ENCODE measurements at regions not wholly inside any gene's neighbourhood (a gene's known extent, or its start where the extent isn't known, plus 50 kb on each side); places are given as distances from the start of the nearest gene placed in this dataset.

DNA sequence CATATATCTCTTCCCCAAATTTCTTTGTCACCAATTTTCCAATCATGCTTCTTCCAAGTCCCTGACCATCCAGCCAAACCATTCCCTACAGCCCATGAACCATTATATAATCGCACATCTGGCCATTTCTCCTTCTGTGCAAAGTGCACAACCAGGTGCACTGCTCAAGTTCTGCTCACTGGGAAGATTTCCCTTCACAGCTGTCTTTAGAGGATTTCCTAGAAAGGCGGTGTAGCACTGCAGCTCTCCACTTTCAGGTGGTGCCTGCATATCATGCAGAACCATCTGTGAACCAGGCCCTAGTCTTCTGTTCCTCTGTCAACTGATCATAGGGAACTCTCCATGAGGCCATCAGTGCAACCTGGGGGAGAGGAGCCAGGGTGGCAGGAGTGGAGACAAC is 95.0 kb upstream of the CABCOCO1 start:
- no peak for DNase-seq (ENCODE audit: low read depth)
- TF ChIP-seq CTCF (IDR thresholded peaks at IDR 0.05; ENCODE audit: insufficient read depth, low read depth, low read length): no peak
- no peak overlapping the region for H3K4me3 ChIP-seq (ENCODE audit: low read depth, low read length)

DNA sequence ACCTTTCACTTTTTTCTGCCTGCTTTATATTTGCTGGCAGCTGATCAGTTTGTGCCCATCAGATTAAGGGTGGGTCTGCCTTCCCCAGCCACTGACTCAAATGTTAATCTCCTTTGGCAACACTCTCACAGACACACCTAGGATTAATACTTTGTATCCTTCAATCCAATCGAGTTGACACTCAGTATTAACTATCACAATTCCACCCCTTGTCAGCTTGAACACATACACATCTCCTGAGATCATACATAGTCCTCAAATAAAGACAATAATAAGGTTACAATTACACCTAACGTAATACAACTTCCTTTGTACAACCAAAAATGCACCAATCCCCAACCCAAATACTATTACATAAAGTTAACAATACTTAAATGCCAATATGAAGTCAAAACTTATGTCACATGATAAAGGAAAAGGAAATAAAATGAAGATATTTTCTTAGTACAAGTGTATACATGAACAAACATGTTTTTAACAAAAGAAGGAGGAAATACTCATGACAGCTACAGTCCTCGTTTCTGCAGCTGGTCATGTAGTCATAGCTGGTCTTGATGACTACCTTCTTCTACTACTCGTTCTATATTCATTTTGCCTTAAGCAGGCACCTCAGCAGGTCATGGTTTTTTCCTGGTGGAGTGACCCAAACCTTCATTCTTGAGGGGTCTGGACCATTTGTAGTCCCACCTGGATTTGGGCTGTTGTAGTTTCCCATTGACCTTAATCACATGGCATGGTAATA is 96.7 kb upstream of the CABCOCO1 start:
- no peak overlapping the region for H3K4me3 ChIP-seq (ENCODE audit: low read depth, low read length)
- no peak for DNase-seq (ENCODE audit: low read depth)
- TF ChIP-seq CTCF (IDR thresholded peaks at IDR 0.05; ENCODE audit: insufficient read depth, low read depth, low read length): no peak

DNA sequence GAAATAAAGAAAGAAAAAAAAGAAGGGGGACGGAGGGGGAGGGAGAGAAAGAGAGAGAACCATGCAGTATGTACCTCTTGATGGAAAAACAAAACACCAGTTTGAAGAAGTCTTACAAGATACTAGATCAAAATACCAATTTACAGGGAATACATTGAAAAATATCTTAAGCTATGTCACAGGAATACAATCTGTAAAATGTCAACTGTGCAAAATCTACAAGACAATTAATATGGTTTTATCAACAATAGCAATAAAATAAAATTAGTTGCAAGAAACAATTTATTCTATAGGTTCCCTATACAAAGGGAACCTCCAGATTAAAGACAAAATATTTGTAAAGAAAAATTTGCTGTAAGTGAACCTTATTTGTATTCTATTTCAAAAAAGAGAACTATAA is 98.3 kb upstream of the CABCOCO1 start:
- no peak for DNase-seq (ENCODE audit: low read depth)
- H3K4me3 ChIP-seq (ENCODE audit: low read depth, low read length): no peak overlapping the region
- no peak for TF ChIP-seq CTCF (IDR thresholded peaks at IDR 0.05; ENCODE audit: insufficient read depth, low read depth, low read length)

DNA sequence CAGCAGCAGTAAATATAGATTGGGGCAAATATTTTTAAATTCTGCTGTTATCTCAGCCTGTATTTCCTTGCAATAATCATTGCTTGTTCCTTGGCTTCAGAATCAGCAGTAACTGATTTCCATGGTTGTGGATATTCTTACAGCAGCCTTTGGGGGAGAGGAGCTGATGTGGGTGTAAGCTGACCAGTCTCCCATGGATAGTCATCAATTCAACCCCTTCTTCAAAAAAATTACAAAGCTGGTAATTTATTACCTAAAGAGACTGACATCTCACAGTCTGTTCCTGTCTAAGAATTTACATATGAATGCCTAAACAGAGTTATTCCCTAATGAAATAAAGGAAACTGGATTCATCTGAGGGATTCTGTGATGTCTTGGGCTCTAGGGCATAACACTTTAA is 103.1 kb upstream of the CABCOCO1 start:
- TF ChIP-seq CTCF (IDR thresholded peaks at IDR 0.05; ENCODE audit: insufficient read depth, low read depth, low read length): no peak
- no peak overlapping the region for H3K4me3 ChIP-seq (ENCODE audit: low read depth, low read length)
- DNase-seq (ENCODE audit: low read depth): no peak

DNA sequence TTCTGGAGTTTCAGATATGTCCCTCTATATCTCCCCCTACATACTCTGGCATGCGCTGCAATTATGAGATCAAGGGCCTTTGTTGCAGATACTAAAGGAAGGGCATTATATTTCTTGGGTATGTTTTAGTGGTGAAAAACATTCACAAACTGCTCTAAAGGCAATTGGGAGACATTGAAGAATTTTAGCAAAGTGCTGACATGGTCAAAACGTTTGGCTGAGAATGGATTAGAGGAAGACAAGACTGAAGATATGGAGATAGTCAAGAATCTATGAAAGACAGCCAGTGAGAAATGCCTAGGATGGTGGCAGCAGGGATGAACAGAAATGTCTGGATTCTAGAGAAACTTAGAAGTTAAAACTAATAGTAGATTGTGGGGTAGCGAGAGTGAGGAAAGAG is 104.5 kb upstream of the CABCOCO1 start:
- no peak overlapping the region for H3K4me3 ChIP-seq (ENCODE audit: low read depth, low read length)
- DNase-seq (ENCODE audit: low read depth): no peak
- TF ChIP-seq CTCF (IDR thresholded peaks at IDR 0.05; ENCODE audit: insufficient read depth, low read depth, low read length): no peak

GRCh38 chr10:61554925-61555324 is 101.7 kb upstream of the TMEM26 start:
- H3K4me3 ChIP-seq (ENCODE audit: low read depth, low read length): no peak overlapping the region
- TF ChIP-seq CTCF (IDR thresholded peaks at IDR 0.05; ENCODE audit: insufficient read depth, low read depth, low read length): no peak
- DNase-seq (ENCODE audit: low read depth): peak; percentile 24

- H3K4me3 ChIP-seq (ENCODE audit: low read depth, low read length): no peak overlapping the region
- no peak for TF ChIP-seq CTCF (IDR thresholded peaks at IDR 0.05; ENCODE audit: insufficient read depth, low read depth, low read length)
- peak; percentile 17 for DNase-seq (ENCODE audit: low read depth)
Measured at GRCh38 chr10:61549861-61550260, 96.7 kb upstream of the TMEM26 start.

Measured in fibroblast of villous mesenchyme (primary cell).